HTR-8/SVneo (cell line): ENCODE measurements at regions not wholly inside any gene's neighbourhood (a gene's known extent, or its start where the extent isn't known, plus 50 kb on each side); places are given as distances from the start of the nearest gene placed in this dataset.

Experiments
- DNase-seq: peaks from one replicate; pipeline ENCODE4 v3.0.0; 2011; ENCODE audit warnings: low spot score, mixed read lengths; ENCODE audit not compliant: insufficient read length
- FAIRE-seq: peaks from 2 replicates; lab custom pipeline; 2011; peaks lifted over from hg19 to GRCh38; lab: Jason Lieb, UNC

GRCh38 chr4:179919587-179919986 is 2323.6 kb upstream of the TENM3 start:
- DNase-seq (no peak), FAIRE-seq (no peak)

- FAIRE-seq (no peak), DNase-seq (no peak)
Measured at GRCh38 chr4:179927473-179927872, 2315.7 kb upstream of the TENM3 start.

GRCh38 chr4:179941911-179942310 is 2301.3 kb upstream of the TENM3 start:
- FAIRE-seq = no peak
- DNase-seq = no peak

GRCh38 chr4:179976777-179977176 is 2266.4 kb upstream of the TENM3 start:
- DNase-seq = no peak
- no peak for FAIRE-seq

GRCh38 chr4:179977378-179977777 is 2265.8 kb upstream of the TENM3 start:
- FAIRE-seq (no peak), DNase-seq (no peak)

GRCh38 chr4:179981161-179981560 is 2262.0 kb upstream of the TENM3 start:
- no peak for FAIRE-seq
- DNase-seq = no peak

- DNase-seq (no peak), FAIRE-seq (no peak)
Measured at GRCh38 chr4:179989975-179990374, 2253.2 kb upstream of the TENM3 start.

- FAIRE-seq = no peak
- no peak for DNase-seq
Measured at GRCh38 chr4:180009316-180009715, 2233.9 kb upstream of the TENM3 start.

- no peak for DNase-seq
- FAIRE-seq = no peak
Measured at GRCh38 chr4:180028682-180029081, 2214.5 kb upstream of the TENM3 start.

- DNase-seq = no peak
- FAIRE-seq = no peak
Measured at GRCh38 chr4:180031330-180031729, 2211.9 kb upstream of the TENM3 start.

- FAIRE-seq (no peak), DNase-seq (no peak)
Measured at GRCh38 chr4:180041576-180041975, 2201.6 kb upstream of the TENM3 start.

GRCh38 chr4:180052629-180053028 is 2190.6 kb upstream of the TENM3 start:
- FAIRE-seq = no peak
- no peak for DNase-seq

GRCh38 chr4:180054291-180054690 is 2188.9 kb upstream of the TENM3 start:
- no peak for FAIRE-seq

GRCh38 chr4:180057299-180057721 is 2185.9 kb upstream of the TENM3 start:
- FAIRE-seq (no peak), DNase-seq (peak; percentile 1)

More at GRCh38 chr4:180054291-180054690, 2188.9 kb upstream of the TENM3 start:
- DNase-seq = no peak

- peak; percentile 10 for DNase-seq
- no peak for FAIRE-seq
Measured at GRCh38 chr4:180057891-180058671, 2185.1 kb upstream of the TENM3 start.

- FAIRE-seq = peak; percentile 54
- peak; percentile 20 for DNase-seq
Measured at GRCh38 chr4:180058691-180059215, 2184.4 kb upstream of the TENM3 start.

- DNase-seq = peak; percentile 7
- peak; percentile 40 for FAIRE-seq
Measured at GRCh38 chr4:180059216-180059881, 2183.9 kb upstream of the TENM3 start.

- FAIRE-seq (no peak), DNase-seq (no peak)
Measured at GRCh38 chr4:180060159-180060889, 2182.9 kb upstream of the TENM3 start.

GRCh38 chr4:180081072-180081471 is 2162.1 kb upstream of the TENM3 start:
- FAIRE-seq (no peak), DNase-seq (no peak)

- no peak for DNase-seq
- FAIRE-seq = no peak
Measured at GRCh38 chr4:180084561-180084960, 2158.6 kb upstream of the TENM3 start.
